Tibial artery (tissue), 4 donors: ENCODE measurements at regions not wholly inside any gene's neighbourhood (a gene's known extent, or its start where the extent isn't known, plus 50 kb on each side); places are given as distances from the start of the nearest gene placed in this dataset.

Experiments
- DNase-seq, 2 donors: peaks; one replicate each; pipeline ENCODE4 v3.0.0-alpha.2; 2019
- H3K27ac ChIP-seq, 2 donors: fragments of 200-600 bp; sonication (generic) in 1 of 2; 1 replicate in 1 of 2; 2 replicates in 1 of 2; pipeline ENCODE4 v1.5.1; 2018 to 2019; ENCODE audit warnings: mild to moderate bottlenecking in 1 of 2
- H3K27me3 ChIP-seq, 2 donors: fragments of 200-600 bp; sonication (generic) in 1 of 2; one replicate each; pipeline versions ENCODE4 v1.5.1 to v1.6.0; 2016 to 2019
- H3K36me3 ChIP-seq, 3 donors: fragments of 200-600 bp; sonication (generic) in 2 of 3; one replicate each; pipeline ENCODE4 v1.5.1; 2016 to 2019; ENCODE audit warnings: mild to moderate bottlenecking in 2 of 3
- H3K4me1 ChIP-seq, 4 donors: fragments of 200-600 bp; sonication (generic) in 2 of 4; 1 replicate in 3 of 4; 2 replicates in 1 of 4; pipeline ENCODE4 v1.5.1; 2016 to 2019
- H3K4me3 ChIP-seq, 2 donors: fragments of 200-600 bp; sonication (generic) in 1 of 2; 1 replicate in 1 of 2; 2 replicates in 1 of 2; pipeline ENCODE4 v1.5.1; 2018 to 2019; ENCODE audit warnings: mild to moderate bottlenecking in 2 of 2
- H3K9me3 ChIP-seq, 3 donors: fragments of 200-600 bp; sonication (generic) in 1 of 3; one replicate each; pipeline ENCODE4 v1.5.1; 2016 to 2019
- intact Hi-C: fragments of 100-400 bp; cut with DNase I; formaldehyde crosslinking; loops from one replicate; pipeline ENCODE4 v1.15.0; 2023; ENCODE audit warnings: low total_unique reads
- TF ChIP-seq, protein P1 (sequence below), 2 experiments: fragments of 200-600 bp in 1 of 2; fragments of 450-650 bp in 1 of 2; IDR thresholded peaks; one replicate each; pipeline ENCODE4 v1.5.1; 2017 to 2019; ENCODE audit warnings: antibody characterized with exemption in 2 of 2, mild to moderate bottlenecking in 1 of 2, moderate library complexity in 1 of 2

DNA sequence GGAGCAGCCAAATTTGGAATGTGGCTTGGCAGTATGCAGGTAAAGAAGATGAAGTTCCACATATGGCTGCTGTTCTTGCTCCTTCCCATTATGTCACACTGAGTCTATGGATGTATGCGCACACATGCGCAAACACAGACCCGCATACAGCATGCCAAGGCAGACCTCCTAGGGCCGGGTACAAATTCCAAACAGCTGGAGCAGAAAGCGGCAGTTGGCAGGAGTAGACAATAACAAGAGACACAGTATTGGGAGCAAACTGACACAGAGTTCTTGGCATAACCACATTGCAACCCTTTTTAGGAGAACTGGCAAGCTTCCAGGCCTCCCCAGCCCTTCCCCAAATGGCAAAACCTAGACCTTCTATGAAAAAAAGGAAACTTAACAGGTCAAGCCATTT, 268.9 kb downstream of the SP3 start:
- Histone ChIP-seq H3K4me3 (no peak overlapping the region), H3K36me3 (no peaks in the 10 kb centered on the region), H3K9me3 (no peaks in the 10 kb centered on the region), H3K27me3 (no peaks in the 10 kb centered on the region), H3K4me1 (no peaks in the 10 kb centered on the region), H3K27ac (no peak overlapping the region)
- no peak for DNase-seq
- TF ChIP-seq, protein P1, sequence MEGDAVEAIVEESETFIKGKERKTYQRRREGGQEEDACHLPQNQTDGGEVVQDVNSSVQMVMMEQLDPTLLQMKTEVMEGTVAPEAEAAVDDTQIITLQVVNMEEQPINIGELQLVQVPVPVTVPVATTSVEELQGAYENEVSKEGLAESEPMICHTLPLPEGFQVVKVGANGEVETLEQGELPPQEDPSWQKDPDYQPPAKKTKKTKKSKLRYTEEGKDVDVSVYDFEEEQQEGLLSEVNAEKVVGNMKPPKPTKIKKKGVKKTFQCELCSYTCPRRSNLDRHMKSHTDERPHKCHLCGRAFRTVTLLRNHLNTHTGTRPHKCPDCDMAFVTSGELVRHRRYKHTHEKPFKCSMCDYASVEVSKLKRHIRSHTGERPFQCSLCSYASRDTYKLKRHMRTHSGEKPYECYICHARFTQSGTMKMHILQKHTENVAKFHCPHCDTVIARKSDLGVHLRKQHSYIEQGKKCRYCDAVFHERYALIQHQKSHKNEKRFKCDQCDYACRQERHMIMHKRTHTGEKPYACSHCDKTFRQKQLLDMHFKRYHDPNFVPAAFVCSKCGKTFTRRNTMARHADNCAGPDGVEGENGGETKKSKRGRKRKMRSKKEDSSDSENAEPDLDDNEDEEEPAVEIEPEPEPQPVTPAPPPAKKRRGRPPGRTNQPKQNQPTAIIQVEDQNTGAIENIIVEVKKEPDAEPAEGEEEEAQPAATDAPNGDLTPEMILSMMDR (IDR thresholded peaks at IDR 0.05) = no peak
- intact Hi-C loops = no loop called here

DNA sequence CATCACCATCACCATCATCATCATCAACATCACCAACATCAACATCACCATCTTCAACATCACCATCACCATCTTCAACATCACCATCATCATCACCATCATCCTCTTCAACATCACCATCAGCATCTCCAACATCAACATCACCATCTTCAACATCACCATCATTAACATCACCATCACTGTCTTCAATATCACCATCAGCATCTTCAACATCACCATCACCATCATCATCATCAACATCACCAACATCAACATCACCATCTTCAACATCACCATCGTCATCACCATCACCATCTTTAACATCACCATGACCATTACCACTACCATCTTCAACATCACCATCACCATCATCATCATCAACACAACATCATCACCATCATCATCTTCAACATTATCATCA, 267.2 kb downstream of the SP3 start:
- Histone ChIP-seq H3K9me3 (no peaks in the 10 kb centered on the region), H3K4me3 (no peak overlapping the region), H3K27me3 (no peaks in the 10 kb centered on the region), H3K27ac (no peak overlapping the region), H3K36me3 (no peaks in the 10 kb centered on the region), H3K4me1 (no peaks in the 10 kb centered on the region)
- TF ChIP-seq, protein P1 (IDR thresholded peaks at IDR 0.05) = no peak
- DNase-seq = no peak
- intact Hi-C loops = no loop called here

DNA sequence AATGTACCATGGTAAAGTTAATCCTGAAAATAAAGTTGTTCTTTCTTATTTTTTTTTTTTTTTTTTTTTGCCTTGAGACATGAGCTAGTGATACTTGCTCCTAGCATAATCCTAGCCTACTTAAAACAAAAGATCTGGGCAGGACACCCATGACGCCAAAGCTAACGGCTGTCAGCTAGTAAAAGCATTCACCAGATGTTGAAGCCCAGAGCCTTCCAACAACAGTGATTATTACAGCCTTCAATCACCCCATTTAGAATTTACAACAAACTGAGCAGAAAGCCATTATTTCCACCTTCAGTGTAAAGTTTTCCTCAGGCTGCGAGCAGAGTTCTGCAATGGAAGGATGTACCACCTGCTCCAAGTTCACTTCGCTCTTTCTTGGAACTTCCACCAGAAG, 259.5 kb downstream of the SP3 start:
- Histone ChIP-seq H3K36me3 (no peaks in the 10 kb centered on the region), H3K9me3 (no peaks in the 10 kb centered on the region), H3K4me1 (no peaks in the 10 kb centered on the region), H3K27me3 (no peaks in the 10 kb centered on the region), H3K27ac (no peak overlapping the region), H3K4me3 (no peak overlapping the region)
- intact Hi-C loops = no loop called here
- TF ChIP-seq, protein P1 (IDR thresholded peaks at IDR 0.05) = no peak
- no peak for DNase-seq

DNA sequence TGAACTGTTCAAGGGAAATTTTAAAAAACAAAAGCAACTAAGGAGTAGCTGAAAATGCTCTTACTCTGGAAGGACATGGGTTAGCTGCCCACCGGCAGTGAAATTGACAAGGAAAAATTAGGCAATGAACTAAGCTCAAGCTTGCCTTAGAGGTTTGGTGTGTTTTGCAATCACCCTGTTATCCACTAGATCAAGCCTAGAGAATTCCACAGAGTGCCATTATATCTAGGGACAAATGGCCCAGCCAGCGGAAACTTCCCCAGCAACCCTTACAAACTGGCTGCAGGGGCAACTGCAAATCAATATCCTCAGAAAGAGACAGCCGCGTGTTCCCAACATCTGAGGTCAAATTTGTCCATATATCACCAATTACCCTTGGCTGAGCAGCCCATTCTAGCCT, 258.2 kb downstream of the SP3 start:
- no peak overlapping the region for H3K4me3 ChIP-seq
- TF ChIP-seq, protein P1 (IDR thresholded peaks at IDR 0.05) = no peak
- intact Hi-C loops = no loop called here

DNA sequence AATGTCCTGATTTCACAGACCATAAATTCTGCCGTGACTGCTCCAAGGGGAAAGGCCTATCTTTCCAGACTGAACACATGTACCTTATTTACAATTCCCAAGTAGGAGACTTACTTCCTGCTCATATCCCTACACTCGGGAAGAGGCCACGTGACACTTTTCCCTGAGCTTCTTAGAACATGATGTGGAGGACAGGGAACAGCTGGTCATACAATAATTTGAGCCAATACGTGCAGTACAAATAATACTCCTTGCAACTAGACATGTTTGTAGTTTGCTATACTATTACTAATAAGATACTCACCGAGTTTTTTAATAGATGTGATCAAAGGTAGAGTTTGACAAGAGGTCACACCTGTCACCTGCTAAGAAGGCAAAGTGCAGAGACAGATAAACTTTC, 256.4 kb downstream of the SP3 start:
- Histone ChIP-seq H3K4me1 (no peaks in the 10 kb centered on the region), H3K9me3 (no peaks in the 10 kb centered on the region), H3K27me3 (no peaks in the 10 kb centered on the region), H3K4me3 (no peak overlapping the region), H3K27ac (no peak overlapping the region), H3K36me3 (no peaks in the 10 kb centered on the region)
- intact Hi-C loops = no loop called here
- no peak for DNase-seq
- TF ChIP-seq, protein P1 (IDR thresholded peaks at IDR 0.05) = no peak

More for the DNA sequence above, 258.2 kb downstream of the SP3 start:
- Histone ChIP-seq H3K4me1 (no peaks in the 10 kb centered on the region), H3K36me3 (no peaks in the 10 kb centered on the region), H3K9me3 (no peaks in the 10 kb centered on the region), H3K27ac (no peak overlapping the region), H3K27me3 (no peaks in the 10 kb centered on the region)
- no peak for DNase-seq

DNA sequence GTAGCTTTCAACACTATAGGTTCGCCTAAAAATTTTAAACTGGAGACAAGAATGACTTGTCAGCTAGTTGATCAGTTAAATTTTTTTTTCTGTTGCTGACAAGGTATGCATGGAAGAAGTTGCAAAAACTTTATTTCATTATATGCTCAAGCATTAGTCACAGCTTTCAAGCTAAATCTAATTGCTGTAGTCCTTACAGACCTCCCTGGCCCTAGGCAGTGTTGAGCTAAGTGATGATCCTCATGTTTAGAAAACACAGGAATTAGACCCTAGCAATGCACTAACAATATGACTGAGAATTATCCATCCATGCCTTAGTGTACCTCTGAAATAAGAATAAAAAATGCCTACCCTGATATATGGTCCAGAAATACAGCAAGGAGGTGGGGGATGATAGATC, 253.4 kb downstream of the SP3 start:
- Histone ChIP-seq H3K27ac (no peak overlapping the region), H3K27me3 (no peaks in the 10 kb centered on the region), H3K36me3 (no peaks in the 10 kb centered on the region), H3K4me3 (no peak overlapping the region), H3K9me3 (no peaks in the 10 kb centered on the region), H3K4me1 (no peaks in the 10 kb centered on the region)
- no peak for DNase-seq
- TF ChIP-seq, protein P1 (IDR thresholded peaks at IDR 0.05) = no peak
- intact Hi-C loops = no loop called here
